ENCODE measurements at regions not wholly inside any gene's neighbourhood (a gene's known extent, or its start where the extent isn't known, plus 50 kb on each side); places are given as distances from the start of the nearest gene placed in this dataset.

DNA sequence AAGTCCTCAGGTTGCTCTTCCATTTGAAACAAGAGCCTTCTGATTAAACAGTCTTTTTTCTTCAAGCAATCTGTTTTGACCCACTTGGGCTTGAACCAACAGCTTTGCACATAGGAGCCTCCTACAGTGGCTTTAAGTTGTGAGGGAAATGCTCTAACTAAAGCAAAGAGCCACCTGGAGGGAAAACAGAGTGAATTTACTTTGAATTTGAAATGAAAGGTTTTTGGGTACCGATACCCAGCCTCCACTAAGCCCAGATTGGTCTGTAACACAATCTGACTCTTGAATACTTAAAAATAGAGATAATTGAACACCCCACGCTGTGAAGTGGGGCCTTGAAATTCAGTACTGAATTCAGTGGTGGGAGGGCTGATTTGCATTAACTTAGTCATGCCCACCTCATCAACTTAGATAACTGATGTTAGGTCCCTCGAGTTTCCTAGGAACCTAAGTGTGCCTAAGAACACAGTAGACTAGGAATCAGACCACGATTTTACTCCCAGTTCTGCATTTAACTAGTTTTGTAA lies 56.3 kb upstream of the ACVR1C start (continued):
- TF ChIP-seq, protein P1, sequence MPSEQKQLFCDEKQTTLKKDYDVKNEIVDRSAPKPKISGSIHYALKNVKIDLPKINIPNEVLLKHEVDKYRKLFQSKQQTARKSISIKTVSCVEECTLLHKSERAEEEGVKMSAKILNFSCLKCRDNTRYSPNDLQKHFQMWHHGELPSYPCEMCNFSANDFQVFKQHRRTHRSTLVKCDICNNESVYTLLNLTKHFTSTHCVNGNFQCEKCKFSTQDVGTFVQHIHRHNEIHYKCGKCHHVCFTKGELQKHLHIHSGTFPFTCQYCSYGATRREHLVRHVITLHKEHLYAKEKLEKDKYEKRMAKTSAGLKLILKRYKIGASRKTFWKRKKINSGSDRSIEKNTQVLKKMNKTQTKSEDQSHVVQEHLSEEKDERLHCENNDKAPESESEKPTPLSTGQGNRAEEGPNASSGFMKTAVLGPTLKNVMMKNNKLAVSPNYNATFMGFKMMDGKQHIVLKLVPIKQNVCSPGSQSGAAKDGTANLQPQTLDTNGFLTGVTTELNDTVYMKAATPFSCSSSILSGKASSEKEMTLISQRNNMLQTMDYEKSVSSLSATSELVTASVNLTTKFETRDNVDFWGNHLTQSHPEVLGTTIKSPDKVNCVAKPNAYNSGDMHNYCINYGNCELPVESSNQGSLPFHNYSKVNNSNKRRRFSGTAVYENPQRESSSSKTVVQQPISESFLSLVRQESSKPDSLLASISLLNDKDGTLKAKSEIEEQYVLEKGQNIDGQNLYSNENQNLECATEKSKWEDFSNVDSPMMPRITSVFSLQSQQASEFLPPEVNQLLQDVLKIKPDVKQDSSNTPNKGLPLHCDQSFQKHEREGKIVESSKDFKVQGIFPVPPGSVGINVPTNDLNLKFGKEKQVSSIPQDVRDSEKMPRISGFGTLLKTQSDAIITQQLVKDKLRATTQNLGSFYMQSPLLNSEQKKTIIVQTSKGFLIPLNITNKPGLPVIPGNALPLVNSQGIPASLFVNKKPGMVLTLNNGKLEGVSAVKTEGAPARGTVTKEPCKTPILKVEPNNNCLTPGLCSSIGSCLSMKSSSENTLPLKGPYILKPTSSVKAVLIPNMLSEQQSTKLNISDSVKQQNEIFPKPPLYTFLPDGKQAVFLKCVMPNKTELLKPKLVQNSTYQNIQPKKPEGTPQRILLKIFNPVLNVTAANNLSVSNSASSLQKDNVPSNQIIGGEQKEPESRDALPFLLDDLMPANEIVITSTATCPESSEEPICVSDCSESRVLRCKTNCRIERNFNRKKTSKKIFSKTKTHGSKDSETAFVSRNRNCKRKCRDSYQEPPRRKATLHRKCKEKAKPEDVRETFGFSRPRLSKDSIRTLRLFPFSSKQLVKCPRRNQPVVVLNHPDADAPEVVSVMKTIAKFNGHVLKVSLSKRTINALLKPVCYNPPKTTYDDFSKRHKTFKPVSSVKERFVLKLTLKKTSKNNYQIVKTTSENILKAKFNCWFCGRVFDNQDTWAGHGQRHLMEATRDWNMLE (tag by site-specific recombination; conservative IDR thresholded peaks at IDR 0.05; ENCODE audit: low read depth), result no peak
- TF ChIP-seq ZNF837 (tag by site-specific recombination; IDR thresholded peaks at IDR 0.05), result no peak
- no peak for TF ChIP-seq ZNF610 (tag by site-specific recombination; IDR thresholded peaks at IDR 0.05; ENCODE audit: borderline replicate concordance)
- TF ChIP-seq, protein P2, sequence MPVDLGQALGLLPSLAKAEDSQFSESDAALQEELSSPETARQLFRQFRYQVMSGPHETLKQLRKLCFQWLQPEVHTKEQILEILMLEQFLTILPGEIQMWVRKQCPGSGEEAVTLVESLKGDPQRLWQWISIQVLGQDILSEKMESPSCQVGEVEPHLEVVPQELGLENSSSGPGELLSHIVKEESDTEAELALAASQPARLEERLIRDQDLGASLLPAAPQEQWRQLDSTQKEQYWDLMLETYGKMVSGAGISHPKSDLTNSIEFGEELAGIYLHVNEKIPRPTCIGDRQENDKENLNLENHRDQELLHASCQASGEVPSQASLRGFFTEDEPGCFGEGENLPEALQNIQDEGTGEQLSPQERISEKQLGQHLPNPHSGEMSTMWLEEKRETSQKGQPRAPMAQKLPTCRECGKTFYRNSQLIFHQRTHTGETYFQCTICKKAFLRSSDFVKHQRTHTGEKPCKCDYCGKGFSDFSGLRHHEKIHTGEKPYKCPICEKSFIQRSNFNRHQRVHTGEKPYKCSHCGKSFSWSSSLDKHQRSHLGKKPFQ (tag by site-specific recombination; IDR thresholded peaks at IDR 0.05), result no peak
- no peak for TF ChIP-seq HOXC10 (CRISPR knock-in tag; IDR thresholded peaks at IDR 0.05)
- TF ChIP-seq, protein P3, sequence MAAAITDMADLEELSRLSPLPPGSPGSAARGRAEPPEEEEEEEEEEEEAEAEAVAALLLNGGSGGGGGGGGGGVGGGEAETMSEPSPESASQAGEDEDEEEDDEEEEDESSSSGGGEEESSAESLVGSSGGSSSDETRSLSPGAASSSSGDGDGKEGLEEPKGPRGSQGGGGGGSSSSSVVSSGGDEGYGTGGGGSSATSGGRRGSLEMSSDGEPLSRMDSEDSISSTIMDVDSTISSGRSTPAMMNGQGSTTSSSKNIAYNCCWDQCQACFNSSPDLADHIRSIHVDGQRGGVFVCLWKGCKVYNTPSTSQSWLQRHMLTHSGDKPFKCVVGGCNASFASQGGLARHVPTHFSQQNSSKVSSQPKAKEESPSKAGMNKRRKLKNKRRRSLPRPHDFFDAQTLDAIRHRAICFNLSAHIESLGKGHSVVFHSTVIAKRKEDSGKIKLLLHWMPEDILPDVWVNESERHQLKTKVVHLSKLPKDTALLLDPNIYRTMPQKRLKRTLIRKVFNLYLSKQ (tag by site-specific recombination; IDR thresholded peaks at IDR 0.05; ENCODE audit: borderline replicate concordance), result no peak
- TF ChIP-seq ZNF311 (tag by site-specific recombination; IDR thresholded peaks at IDR 0.05; ENCODE audit: borderline replicate concordance), result no peak
- no peak for TF ChIP-seq ZNF366 (tag by site-specific recombination; conservative IDR thresholded peaks at IDR 0.05)
- no peak for TF ChIP-seq ZNF239 (tag by site-specific recombination; IDR thresholded peaks at IDR 0.05)

All from HEK293 (cell line).